GM10248 (cell line): ENCODE measurements at regions not wholly inside any gene's neighbourhood (a gene's known extent, or its start where the extent isn't known, plus 50 kb on each side); places are given as distances from the start of the nearest gene placed in this dataset.
"Not testable (repeated sequence)": the region's sequence is repeated elsewhere in the genome, so short reads cannot be mapped to it uniquely, and the experiment has no call there.

Source experiments
- CTCF ChIA-PET: fragments of 300-600 bp; sonication (Branson Sonifier 250); formaldehyde crosslinking; extraction: SDS; loops from one replicate; lab custom pipeline; 2021; ENCODE audit warnings: antibody characterized with exemption; lab: Yijun Ruan, JAX
- POLR2A ChIA-PET: fragments of 350-650 bp; sonication (Branson Sonifier 250); formaldehyde crosslinking; extraction: SDS; loops from one replicate; lab custom pipeline; 2020; ENCODE audit warnings: antibody characterized with exemption; lab: Yijun Ruan, JAX
- DNase-seq: peaks from one replicate; pipeline ENCODE4 v3.0.0; 2012; ENCODE audit errors: extremely low spot score
- TF ChIP-seq, protein P1 (sequence below): IDR thresholded peaks from 2 replicates; pipeline ENCODE4 v1.5.1; 2012; ENCODE audit warnings: mild to moderate bottlenecking, low read depth; ENCODE audit errors: extremely low read depth, missing control alignments, control extremely low read depth

DNA sequence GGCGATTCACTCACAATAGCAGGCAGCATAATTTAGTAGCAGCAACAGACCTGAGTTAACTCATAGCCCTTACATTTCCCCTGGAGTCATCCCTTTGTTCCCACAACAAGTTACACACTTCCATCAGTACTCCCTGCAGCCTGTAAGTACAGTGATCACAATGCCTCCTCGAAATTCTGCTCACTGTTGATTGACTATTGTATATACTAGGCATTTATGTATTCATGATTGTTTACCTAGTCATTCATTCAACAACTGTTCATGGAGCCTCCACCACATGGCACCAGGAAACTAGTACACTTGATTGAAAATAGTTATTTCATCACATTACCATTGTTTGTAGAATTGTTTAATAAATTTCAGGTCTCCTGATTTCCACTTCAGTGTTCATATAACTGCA is 71.4 kb upstream of the P3H2 start:
- ChIA-PET POLR2A (no interaction called here), CTCF (interaction anchor here (3.6 kb wide), 1 partner anchor 230 kb away, joined by 13 read pairs; no protein-coding TSS in a partner anchor)
- TF ChIP-seq, protein P1, sequence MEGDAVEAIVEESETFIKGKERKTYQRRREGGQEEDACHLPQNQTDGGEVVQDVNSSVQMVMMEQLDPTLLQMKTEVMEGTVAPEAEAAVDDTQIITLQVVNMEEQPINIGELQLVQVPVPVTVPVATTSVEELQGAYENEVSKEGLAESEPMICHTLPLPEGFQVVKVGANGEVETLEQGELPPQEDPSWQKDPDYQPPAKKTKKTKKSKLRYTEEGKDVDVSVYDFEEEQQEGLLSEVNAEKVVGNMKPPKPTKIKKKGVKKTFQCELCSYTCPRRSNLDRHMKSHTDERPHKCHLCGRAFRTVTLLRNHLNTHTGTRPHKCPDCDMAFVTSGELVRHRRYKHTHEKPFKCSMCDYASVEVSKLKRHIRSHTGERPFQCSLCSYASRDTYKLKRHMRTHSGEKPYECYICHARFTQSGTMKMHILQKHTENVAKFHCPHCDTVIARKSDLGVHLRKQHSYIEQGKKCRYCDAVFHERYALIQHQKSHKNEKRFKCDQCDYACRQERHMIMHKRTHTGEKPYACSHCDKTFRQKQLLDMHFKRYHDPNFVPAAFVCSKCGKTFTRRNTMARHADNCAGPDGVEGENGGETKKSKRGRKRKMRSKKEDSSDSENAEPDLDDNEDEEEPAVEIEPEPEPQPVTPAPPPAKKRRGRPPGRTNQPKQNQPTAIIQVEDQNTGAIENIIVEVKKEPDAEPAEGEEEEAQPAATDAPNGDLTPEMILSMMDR, result no peak
- DNase-seq, result no peak

- ChIA-PET CTCF (interaction anchor here (1.5 to 1.9 kb wide), 3 partner anchors 10 to 35 kb away, joined by 3 to 6 read pairs (median 6); no protein-coding TSS in a partner anchor), POLR2A (no interaction called here)
- TF ChIP-seq, protein P1, result no peak
- no peak for DNase-seq
Measured at GRCh38 chr3:190188197-190188596, 67.5 kb upstream of the P3H2 start.

DNA sequence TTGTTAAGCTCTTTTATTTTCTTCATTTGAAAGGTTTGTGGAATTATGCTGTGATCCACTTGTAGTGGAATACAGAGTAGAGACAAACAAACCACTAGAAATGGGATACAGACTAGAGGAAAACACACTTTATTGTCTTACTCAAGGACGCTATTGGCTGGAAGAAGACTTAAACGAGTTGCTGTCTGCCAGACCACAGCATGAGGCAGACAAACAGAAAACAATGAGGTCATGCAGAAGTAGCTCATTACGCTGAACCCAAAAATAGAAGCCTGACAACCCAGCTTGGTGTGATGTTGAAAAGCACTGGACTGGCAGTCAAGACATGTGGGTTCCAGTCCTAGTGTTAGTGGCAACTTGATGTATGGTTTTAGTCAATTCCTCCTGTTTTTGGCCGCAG is 62.4 kb upstream of the P3H2 start:
- peak; percentile 22 for DNase-seq
- POLR2A ChIA-PET, result no interaction called here
- TF ChIP-seq, protein P1, result no peak
- CTCF ChIA-PET, result interaction anchor here (1.0 to 1.3 kb wide), 2 partner anchors 15 to 19 kb away, joined by 4 to 5 read pairs; no protein-coding TSS in a partner anchor

- TF ChIP-seq, protein P1, result no peak
- CTCF ChIA-PET, result interaction anchor here (1.0 to 1.3 kb wide), 2 partner anchors 14 to 20 kb away, joined by 4 to 5 read pairs; no protein-coding TSS in a partner anchor
- DNase-seq, result no peak
- POLR2A ChIA-PET, result no interaction called here
Measured at GRCh38 chr3:190182418-190183043, 61.8 kb upstream of the P3H2 start.

DNA sequence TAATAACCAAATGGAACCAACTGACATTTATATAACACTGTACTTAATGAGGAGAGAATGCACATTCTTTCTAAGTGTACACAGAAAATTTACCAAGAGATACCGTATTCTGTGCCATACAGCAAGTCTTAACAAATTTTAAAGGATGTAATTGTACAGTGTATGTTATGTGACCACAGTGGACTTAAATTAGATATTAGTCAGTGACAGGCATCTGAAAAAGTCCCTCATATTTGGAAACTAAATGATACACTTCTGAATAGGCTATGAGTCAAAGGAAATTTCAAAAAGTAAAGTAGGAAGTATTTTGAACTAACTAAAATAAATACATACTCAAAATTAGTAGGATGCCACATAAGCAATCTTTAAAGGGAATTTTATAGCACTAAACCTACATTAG is 59.6 kb upstream of the P3H2 start:
- TF ChIP-seq, protein P1, result no peak
- ChIA-PET POLR2A (no interaction called here), CTCF (no interaction called here)
- DNase-seq, result no peak

GRCh38 chr3:190178779-190179178 is 58.1 kb upstream of the P3H2 start:
- ChIA-PET CTCF (no interaction called here), POLR2A (no interaction called here)
- DNase-seq, result no peak

GRCh38 chr3:190176933-190177525 is 56.3 kb upstream of the P3H2 start:
- CTCF ChIA-PET, result interaction anchor here (1.0 to 1.4 kb wide), 4 partner anchors 25 to 210 kb away, joined by 3 to 5 read pairs (median 4); partner anchors contain the start of gene CLDN1
- DNase-seq, POLR2A ChIA-PET: not testable (repeated sequence)

More at GRCh38 chr3:190178779-190179178, 58.1 kb upstream of the P3H2 start:
- TF ChIP-seq, protein P1, result no peak

GRCh38 chr3:190176106-190176505 is 55.4 kb upstream of the P3H2 start:
- POLR2A ChIA-PET, DNase-seq: not testable (repeated sequence)
- CTCF ChIA-PET, result interaction anchor here (1.0 to 1.4 kb wide), 4 partner anchors 26 to 215 kb away, joined by 3 to 5 read pairs (median 3); partner anchors contain the start of gene CLDN1
